C4-2B (cell line): ENCODE measurements at regions not wholly inside any gene's neighbourhood (a gene's known extent, or its start where the extent isn't known, plus 50 kb on each side); places are given as distances from the start of the nearest gene placed in this dataset.

Experiments used
- H3K27ac ChIP-seq: fragments of 450-650 bp; 2 replicates; pipeline ENCODE4 v1.5.1; 2017
- ZFX ChIP-seq: fragments of 450-650 bp; IDR thresholded peaks from 2 replicates; pipeline ENCODE4 v1.6.1; 2017
- TF ChIP-seq, protein P1 (sequence below): fragments of 450-650 bp; conservative IDR thresholded peaks from 2 replicates; pipeline ENCODE4 v1.5.1; 2017; ENCODE audit warnings: mild to moderate bottlenecking

DNA sequence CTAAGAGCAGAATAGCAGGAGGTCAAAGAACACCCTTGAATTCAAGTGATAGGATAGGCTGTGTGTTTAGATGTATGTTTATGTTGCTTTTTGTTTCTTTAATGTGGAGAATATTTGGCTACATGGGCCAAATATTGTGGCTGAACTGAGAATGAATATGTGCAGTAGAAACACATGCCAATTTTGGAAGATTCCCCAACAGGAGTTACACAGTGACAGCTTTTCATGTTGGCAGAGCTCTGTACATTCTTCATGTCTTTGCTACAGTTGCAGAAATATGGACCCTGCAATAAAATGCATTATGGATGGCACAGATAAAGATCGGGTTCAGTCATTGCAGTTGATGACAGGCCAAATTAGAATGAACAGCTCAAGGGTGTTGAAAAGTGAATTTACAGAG, 82.8 kb upstream of the SLC4A4 start:
- TF ChIP-seq, protein P1, sequence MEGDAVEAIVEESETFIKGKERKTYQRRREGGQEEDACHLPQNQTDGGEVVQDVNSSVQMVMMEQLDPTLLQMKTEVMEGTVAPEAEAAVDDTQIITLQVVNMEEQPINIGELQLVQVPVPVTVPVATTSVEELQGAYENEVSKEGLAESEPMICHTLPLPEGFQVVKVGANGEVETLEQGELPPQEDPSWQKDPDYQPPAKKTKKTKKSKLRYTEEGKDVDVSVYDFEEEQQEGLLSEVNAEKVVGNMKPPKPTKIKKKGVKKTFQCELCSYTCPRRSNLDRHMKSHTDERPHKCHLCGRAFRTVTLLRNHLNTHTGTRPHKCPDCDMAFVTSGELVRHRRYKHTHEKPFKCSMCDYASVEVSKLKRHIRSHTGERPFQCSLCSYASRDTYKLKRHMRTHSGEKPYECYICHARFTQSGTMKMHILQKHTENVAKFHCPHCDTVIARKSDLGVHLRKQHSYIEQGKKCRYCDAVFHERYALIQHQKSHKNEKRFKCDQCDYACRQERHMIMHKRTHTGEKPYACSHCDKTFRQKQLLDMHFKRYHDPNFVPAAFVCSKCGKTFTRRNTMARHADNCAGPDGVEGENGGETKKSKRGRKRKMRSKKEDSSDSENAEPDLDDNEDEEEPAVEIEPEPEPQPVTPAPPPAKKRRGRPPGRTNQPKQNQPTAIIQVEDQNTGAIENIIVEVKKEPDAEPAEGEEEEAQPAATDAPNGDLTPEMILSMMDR, result no peak
- TF ChIP-seq ZFX, result no peak
- no peak overlapping the region for H3K27ac ChIP-seq

DNA sequence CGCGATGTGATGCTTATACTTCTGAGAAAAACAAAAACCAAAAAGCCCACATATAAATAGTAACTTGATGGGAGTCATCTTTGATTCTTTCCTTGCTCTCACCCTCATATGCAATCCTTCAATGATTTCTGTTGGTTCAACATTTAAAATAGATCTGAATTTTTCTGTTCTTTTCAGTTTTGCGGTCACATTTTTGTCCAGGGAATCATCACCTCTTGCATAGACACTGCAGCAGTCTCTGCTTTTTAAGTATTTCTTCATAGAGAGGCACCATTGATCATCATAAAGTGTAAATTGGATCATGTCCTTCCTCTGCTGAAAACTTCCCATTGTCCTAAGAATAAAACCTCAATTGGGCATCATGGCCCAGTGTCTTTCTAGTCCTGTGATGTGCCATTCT, 81.1 kb upstream of the SLC4A4 start:
- H3K27ac ChIP-seq, result no peak overlapping the region
- TF ChIP-seq, protein P1, result no peak
- TF ChIP-seq ZFX, result no peak

DNA sequence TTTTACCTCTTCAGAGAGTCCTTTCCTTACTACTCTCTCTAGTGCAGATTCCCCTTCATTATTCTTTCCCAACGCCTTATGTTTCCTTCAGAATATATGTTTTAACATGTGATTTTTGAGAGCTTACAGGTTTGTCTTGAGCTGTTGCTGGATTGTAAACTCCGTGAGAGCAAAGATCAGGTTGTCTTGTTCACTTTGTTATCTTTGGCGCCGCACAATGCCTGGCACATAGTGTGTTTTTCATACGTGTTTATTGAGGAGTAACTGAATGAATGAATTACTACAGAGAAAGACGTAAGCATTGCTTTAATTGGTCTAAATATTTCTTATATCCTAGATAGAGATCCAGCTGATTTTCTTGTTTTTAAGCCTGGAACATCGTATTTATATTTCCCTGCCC, 80.5 kb upstream of the SLC4A4 start:
- TF ChIP-seq ZFX, result no peak
- TF ChIP-seq, protein P1, result no peak
- no peak overlapping the region for H3K27ac ChIP-seq

DNA sequence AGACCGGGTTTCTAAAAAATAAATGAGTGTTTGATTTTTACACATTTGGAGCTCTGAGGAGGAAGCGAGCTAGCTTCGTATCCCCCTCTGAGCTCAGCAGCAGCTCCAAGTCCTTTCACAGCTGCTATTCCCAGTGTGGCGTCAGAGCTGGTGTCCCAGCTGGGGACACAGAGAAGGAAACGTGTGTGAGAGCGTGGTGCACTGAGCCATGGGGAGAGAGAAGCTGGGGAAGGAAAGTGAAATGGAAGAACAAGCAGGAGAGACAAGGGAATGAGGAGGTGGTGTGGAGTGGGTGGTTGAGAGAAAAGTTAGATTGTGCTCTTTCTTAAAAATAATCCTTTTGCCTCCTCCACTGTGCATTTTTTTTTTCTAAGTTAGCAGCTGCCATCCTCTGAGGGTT, 79.5 kb upstream of the SLC4A4 start:
- TF ChIP-seq, protein P1, result no peak
- no peak for TF ChIP-seq ZFX
- H3K27ac ChIP-seq, result no peak overlapping the region

DNA sequence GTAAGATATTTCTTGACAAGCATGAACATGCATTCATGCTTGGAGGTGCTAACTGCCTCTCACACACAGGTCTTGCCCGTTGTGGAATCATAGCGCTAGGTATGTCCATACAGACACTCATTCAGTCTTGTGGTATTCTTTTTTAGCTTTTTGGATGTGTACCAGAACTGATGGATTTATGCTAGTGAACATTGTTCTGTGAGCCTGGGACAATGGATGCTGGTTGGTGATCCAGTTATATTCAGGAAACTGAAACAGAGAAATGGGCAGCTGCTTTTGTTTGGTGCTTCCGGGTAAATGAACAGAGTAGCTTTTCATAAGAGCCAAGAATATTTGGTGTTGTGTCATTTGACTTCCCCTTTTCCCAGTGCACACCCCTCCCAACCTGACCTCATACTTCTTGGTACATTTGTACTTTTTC, 78.9 kb upstream of the SLC4A4 start:
- H3K27ac ChIP-seq, result no peak overlapping the region
- TF ChIP-seq, protein P1, result no peak
- TF ChIP-seq ZFX, result no peak

DNA sequence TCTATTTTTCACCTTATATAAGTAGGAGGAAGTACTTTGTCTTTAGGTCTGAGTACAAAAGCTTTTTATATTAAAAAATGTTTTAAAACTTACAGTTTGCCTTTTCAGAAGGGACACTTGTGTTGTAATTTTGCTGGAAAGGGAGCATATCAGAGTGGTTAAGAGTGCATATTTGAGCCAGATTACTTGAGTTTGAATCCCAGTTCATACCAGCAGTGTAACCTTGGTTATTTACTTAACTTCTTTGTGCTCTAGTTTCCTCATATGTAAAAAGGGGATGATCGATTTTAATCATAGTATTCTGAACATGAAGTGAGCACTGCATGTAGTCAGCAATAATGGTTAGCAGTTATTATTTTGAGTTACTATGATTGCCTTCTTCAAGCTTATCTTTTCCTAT, 78.3 kb upstream of the SLC4A4 start:
- TF ChIP-seq, protein P1, result no peak
- no peak for TF ChIP-seq ZFX

DNA sequence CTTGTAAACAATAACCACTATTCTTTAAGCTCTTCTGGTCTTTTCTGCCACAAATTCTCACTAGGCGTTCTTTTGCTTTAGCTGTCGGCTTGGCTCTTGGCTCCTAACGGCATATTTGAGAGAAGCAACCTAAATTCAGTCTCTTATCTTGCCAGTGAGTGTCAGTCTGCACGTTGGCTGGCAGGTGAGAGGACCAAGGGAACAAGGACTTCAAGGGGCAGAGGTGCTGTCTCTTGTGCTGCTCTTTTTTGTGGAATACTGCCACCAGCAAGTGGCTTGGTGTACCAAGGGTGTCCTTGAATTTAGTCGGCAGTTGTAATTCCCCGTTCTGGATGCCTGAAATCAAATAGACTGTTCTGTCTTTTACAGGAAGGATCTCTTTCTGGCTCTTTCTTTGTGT, 77.8 kb upstream of the SLC4A4 start:
- no peak overlapping the region for H3K27ac ChIP-seq
- no peak for TF ChIP-seq ZFX
- TF ChIP-seq, protein P1, result no peak

More for the DNA sequence above, 78.3 kb upstream of the SLC4A4 start:
- no peak overlapping the region for H3K27ac ChIP-seq
